ENCODE measurements at regions not wholly inside any gene's neighbourhood (a gene's known extent, or its start where the extent isn't known, plus 50 kb on each side); places are given as distances from the start of the nearest gene placed in this dataset.

DNA sequence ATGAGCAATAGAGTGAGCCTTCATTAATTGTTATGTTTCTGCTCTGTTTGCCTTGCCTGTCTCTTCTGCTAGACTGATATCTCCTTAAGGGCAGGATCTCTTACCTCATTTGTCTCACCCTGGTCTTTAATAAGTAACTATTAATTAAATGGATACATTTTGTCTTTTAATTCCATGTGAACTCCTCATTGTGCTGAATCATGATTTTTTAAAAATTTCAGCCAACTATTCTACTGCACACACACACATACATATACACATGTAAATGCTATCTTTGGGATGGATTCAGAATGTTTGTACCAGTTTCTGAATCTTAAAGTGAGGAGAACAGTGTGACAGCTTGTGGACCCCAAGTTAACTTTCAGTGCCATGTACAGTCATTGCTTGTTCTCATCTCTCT, 731.1 kb upstream of the MAP3K7 start:
- no peak for DNase-seq

DNA sequence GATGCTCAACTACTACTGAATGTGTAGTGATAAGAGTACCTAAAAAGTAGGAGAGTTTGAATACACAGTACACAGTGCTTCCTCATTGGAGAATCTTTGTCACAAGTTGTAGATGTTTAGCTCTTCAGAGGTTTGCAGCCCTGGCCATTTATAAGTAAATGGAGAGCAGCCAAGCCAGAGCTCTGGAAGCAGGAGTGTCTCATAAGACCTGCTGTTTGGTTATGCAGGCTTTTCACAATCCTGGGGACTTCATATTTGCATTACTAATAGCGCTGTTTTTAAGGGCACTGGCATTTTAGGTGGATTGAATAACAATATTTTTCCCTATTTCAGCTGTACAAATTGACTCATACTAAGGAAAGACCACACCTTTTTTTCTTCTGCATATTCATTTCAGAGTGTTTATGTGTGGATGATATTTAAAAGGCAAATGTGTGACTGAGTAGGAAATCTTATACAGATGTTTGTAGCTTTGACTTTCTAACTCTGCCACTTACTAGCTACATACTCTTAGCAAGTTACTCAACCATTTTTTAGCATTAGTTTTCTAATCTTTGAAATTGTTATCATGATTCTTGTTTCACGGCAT, 730.5 kb upstream of the MAP3K7 start:
- DNase-seq, result no peak

DNA sequence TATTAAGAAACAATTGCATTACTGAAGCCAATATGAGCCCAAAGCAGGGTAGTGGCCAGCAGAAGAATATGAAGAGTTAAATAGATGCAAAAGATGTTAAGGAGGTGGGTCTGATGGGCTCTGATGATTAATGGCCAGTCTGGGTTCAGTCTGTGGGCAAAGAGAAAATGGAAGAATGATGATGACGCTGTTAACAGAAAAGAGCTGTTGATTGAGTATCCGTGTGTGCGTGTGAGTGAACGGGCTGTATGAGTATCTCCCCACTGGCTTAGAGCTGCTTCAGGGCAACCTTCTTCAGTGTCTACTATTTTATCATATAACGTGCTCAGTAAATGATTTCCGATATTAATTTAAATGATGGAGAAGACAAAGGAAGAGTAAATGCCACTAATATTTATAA, 723.3 kb upstream of the MAP3K7 start:
- DNase-seq, result no peak

DNA sequence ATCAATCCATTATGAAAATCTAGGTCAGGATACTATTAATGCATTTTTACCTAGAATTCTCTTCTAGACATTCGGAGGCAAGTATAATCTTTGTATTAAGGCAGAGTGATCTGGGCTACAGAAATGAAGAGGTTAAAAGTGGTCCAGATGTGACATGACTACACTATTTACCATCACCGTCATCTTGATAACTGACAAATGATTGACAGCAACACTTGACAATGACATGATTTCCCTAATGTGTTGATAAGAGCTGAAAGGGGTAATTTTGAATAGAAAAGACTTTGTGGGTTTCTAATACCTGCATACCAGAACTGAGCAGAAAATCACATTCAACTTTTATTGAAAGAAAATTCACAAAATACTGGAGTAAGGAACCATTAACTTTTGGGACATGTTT, 718.9 kb upstream of the MAP3K7 start:
- no peak for DNase-seq

GRCh38 chr6:91304521-91304920, 717.6 kb upstream of the MAP3K7 start:
- no peak for DNase-seq

DNA sequence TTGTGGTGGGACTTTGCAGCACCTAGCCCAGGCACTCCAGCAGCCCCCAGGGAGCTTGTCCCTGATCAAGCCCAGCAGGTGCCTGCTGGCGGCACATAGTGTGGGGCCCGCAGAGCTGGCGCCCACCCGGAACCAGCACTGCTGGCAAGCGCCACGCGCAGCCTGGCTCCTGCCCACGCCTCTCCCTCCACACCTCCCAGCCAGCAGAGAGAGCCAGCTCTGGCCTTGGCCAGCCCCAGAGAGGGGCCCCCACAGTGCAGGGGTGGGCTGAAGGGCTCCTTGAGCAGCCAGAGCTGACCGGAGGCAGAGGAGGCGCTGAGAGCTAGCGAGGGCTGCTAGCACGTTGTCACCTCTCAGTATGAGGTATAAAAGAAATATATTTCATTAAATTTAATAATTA, 716.5 kb upstream of the MAP3K7 start:
- DNase-seq, result no peak

DNA sequence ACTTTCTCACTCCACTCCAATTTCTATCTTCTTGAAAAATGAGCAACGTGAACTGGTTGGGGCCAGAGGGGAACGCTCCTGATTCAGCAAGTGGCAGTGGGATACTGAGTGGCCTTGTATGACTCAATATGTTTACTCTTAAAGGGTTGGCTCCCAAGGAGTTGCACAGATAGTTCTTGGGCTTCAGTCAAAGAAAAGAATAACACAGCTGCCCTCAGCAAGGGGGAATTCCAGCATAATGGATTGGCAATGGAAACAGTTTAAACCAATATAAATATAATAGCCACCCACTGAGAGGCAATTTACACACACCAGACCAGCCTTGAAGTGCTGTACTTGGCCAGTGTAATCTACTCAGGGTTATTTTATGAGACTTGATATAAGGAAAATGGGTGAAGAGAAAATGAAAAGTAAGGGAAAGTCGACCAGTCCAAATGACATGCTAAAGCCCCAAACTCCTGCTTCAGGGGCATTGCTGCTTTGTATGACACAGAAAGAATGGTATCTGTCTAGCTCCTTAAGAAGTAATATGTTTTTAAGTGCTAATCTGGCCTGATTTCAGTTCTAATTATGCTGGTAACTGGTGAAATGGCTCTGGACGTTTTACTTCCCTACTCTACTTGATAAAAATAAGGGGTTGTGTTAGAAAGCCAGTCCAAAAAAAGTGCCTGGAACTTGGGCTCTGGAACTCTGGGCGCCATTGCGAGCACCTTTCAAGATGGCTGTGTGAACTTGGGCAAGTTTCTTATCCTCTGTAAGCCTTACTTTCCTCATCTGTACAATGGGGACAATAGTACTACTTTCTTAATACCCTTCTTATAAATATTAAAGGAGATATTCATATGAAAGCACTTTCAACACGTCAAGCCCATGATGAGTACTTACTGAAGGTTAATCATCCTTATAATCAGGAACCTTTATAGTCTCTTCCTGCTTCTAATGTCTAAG, 712.9 kb upstream of the MAP3K7 start:
- DNase-seq, result no peak

DNA sequence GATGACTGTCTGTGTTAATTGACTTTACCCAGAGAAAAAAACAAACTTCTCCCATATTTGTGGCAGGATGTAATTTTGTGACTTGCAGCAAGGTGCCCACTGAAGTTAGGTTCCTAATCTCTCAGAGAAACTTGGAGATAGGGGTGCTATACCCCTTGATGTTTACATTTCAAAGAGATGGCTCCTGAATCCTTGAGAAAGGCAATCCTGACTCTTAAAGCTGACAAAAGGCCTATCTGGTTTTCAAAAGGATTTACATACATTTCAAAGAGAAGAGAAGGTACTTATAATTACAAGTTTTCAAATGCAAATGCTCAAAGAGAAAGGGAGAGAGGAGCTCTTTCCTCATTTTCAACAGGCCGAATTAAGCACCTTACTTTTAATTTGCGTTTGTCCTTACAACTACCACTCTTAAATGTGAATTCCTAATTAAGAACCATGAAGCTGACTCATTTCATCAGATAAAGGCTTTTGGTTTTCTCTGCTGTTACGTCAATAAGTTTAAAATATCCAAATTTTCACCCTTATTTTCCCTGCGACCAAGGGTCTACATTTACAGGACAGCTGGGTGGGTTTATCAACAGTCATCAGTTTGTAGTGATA, 711.8 kb upstream of the MAP3K7 start:
- no peak for DNase-seq

GRCh38 chr6:91293395-91293794, 706.5 kb upstream of the MAP3K7 start:
- no peak for DNase-seq

DNA sequence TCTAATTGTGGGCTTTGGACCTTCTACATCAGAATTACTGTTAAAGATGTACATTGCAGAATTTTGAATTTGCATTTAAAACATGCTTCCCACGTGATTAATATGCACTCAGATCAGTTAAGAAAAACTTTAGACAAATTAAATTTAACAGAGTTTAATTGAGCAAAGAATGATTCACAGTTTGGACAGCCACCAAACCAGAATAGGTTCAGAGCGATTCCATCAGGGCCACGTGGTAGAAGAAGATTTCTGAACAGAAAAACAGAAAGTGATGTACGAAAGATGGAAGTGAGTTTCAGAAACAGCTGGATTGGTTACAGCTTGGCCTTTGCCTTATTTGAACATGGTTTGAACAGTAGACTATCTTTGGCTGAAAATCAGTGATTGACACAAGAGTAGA, 704.2 kb upstream of the MAP3K7 start:
- no peak for DNase-seq

- DNase-seq, result no peak
These were observed 701.9 kb upstream of the MAP3K7 start for GRCh38 chr6:91288741-91289140.

DNA sequence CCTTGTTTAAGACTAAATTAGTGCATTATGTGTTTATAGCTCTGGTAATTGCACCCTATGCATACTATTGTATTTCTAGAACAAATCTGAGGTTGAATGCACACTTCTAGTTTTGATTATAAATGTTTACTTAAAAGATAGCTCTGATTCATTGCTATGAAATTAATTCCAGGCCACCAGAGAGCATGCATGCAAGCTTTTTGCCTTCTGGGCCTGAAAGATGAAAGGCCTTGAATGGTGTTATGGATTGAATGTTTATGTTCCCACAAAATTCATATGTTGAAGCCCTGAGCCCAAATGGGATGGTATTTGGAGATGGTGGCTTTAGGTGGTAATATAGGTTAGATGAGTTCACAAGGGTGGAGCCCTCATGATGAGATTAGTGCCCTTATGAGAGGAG, 695.0 kb upstream of the MAP3K7 start:
- no peak for DNase-seq

DNA sequence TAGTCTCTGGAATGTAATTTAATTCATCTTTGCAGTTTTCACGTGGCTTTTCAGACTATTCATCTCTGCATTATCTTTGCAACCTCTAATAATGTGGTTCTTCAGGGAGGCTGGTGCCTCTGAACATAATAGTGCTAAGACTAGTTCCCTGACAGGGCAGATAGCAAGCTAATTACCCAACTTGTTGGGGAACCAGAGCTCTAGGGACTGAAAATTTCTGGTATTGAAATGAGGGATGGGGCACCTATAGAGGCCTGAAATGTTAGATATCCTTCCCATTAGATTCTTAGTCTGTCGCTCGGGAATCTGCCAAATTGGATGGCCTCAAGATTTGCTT, 693.6 kb upstream of the MAP3K7 start:
- DNase-seq, result no peak

GRCh38 chr6:91279740-91280493, 693.0 kb upstream of the MAP3K7 start:
- DNase-seq, result peak in 1 of 2 experiments; percentile 5

- DNase-seq, result peak in 1 of 2 experiments; percentile 9
These were observed 691.5 kb upstream of the MAP3K7 start for GRCh38 chr6:91278416-91278815.

GRCh38 chr6:91276315-91276714, 689.4 kb upstream of the MAP3K7 start:
- peak; percentile 21 to 42 for DNase-seq

DNA sequence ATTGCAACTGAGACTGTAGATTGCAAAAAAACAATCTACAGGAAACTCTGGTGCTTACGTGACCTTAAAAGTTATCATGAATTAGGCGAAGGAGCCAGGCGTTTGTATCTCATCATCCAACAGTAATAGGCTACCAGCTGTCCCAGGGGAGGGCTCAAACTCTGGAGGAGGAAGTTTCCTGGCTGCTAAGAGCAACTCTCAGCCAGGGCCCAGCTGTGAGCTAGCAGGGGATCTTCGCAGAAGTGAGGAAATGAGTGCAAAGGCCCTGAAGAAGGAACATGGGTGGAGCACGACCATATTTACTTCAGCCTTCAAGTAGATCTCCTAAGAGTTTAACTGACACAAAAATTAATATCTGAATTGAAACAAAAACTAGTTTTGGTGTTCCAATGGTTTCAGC, 686.9 kb upstream of the MAP3K7 start:
- peak; percentile 30 to 72 for DNase-seq

- DNase-seq, result no peak
These were observed 684.9 kb upstream of the MAP3K7 start for GRCh38 chr6:91271807-91272206.

DNA sequence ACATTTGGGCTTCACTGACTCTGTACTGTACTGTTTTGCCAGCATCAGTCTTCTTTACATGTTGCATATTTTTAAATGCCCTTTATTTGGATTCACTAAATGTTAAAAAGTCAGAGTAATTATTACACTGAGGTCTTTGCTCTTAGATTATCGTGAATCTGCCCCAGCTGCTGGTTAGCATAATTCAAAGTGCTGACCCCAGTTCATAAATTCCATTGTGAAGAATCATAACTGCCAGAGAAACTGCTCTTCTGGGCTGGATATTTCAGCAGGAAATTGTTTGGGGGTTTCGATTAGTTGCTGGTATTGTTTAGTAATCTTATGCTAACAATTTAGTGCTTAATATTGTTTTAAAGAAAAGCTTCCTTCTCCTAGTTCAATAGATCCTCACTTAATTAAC, 682.1 kb upstream of the MAP3K7 start:
- DNase-seq, result no peak

- DNase-seq, result no peak
These were observed 680.4 kb upstream of the MAP3K7 start for GRCh38 chr6:91267246-91267645.

- DNase-seq, result no peak
These were observed 679.3 kb upstream of the MAP3K7 start for GRCh38 chr6:91266156-91266555.

- DNase-seq, result no peak
These were observed 656.6 kb upstream of the MAP3K7 start for GRCh38 chr6:91243436-91243835.

DNA sequence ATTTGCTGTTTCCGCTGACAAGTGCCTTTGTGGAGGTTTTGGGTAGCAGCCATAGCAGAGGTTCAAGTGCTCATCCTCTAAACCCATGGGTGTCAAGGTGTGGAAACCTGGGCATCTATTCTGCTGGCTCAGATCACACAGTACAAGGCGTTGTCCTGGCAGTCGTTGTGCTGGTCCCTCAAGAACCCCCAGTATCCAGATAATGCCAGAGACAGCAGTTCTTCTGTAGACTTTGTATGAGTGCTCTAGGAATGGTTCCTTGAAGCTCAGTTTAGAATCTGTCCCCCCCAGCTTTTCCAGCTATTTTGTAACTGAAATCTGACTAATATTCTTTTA, 655.7 kb upstream of the MAP3K7 start:
- DNase-seq, result no peak
